Fibroblast of lung (primary cell): ENCODE measurements at regions not wholly inside any gene's neighbourhood (a gene's known extent, or its start where the extent isn't known, plus 50 kb on each side); places are given as distances from the start of the nearest gene placed in this dataset.

Experiments
- EZH2 ChIP-seq: IDR thresholded peaks from 2 replicates; pipeline ENCODE4 v1.5.1; 2012; ENCODE audit warnings: low read length, control low read depth, mild to moderate bottlenecking; ENCODE audit errors: missing control alignments
- TF ChIP-seq, protein P1 (sequence below), 2 donors: IDR thresholded peaks in 1 of 2; conservative IDR thresholded peaks in 1 of 2; 1 replicate in 1 of 2; 2 replicates in 1 of 2; pipeline ENCODE4 v1.5.1; 2011 to 2012; ENCODE audit warnings: low read length in 2 of 2, control low read depth in 1 of 2, inconsistent platforms in 1 of 2, low read depth in 1 of 2, mild to moderate bottlenecking in 1 of 2

- TF ChIP-seq, protein P1, sequence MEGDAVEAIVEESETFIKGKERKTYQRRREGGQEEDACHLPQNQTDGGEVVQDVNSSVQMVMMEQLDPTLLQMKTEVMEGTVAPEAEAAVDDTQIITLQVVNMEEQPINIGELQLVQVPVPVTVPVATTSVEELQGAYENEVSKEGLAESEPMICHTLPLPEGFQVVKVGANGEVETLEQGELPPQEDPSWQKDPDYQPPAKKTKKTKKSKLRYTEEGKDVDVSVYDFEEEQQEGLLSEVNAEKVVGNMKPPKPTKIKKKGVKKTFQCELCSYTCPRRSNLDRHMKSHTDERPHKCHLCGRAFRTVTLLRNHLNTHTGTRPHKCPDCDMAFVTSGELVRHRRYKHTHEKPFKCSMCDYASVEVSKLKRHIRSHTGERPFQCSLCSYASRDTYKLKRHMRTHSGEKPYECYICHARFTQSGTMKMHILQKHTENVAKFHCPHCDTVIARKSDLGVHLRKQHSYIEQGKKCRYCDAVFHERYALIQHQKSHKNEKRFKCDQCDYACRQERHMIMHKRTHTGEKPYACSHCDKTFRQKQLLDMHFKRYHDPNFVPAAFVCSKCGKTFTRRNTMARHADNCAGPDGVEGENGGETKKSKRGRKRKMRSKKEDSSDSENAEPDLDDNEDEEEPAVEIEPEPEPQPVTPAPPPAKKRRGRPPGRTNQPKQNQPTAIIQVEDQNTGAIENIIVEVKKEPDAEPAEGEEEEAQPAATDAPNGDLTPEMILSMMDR (conservative IDR thresholded peaks at IDR 0.05 in 1 of 2, IDR thresholded peaks at IDR 0.05 in 1 of 2; ENCODE audit: low read depth in 1 of 2, low read length in 2 of 2) = no peak
- TF ChIP-seq EZH2 = no peak
Observed at GRCh38 chr1:187631984-187632383, 803.2 kb downstream of the PLA2G4A start.
